ENCODE measurements at regions not wholly inside any gene's neighbourhood (a gene's known extent, or its start where the extent isn't known, plus 50 kb on each side); places are given as distances from the start of the nearest gene placed in this dataset.

GRCh38 chr13:36606060-36606459, 67.8 kb upstream of the SERTM1 start:
- H3K4me3 Mint-ChIP-seq = no peak overlapping the region
- no peaks in the 10 kb centered on the region for H3K27me3 Mint-ChIP-seq (ENCODE audit: low read depth)
- no peak for TF ChIP-seq CTCF (conservative IDR thresholded peaks at IDR 0.05)
- no peak overlapping the region for H3K27ac Mint-ChIP-seq (ENCODE audit: unreplicated experiment)
- H3K36me3 Mint-ChIP-seq (ENCODE audit: low read depth) = no peaks in the 10 kb centered on the region
- no peak for DNase-seq (ENCODE audit: low read depth, low spot score)
- no peaks in the 10 kb centered on the region for H3K4me1 Mint-ChIP-seq
- no peaks in the 10 kb centered on the region for H3K9me3 Mint-ChIP-seq

DNA sequence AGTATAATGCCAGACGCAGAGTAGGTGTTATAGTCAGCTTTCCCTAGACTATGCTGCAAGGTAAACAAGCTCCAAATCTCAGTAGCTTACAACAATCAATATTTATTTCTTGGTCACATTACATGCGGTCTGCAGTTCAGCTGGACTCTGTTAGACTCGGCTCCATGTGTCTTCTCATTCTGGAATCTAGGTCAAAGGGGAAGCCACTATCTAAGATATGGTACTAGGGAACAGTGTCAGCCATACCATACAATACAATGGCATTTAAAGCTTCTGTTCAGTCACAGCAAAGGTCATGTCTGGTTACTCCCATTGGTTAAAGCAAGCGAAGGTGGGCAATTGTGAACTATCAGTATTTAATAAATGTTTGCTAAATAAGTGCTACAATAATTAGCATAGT, 65.3 kb upstream of the SERTM1 start:
- Mint-ChIP-seq H3K27ac (ENCODE audit: unreplicated experiment) (no peak overlapping the region), H3K36me3 (ENCODE audit: low read depth) (no peaks in the 10 kb centered on the region), H3K4me1 (peaks cover 10% of the 10 kb centered on the region), H3K27me3 (ENCODE audit: low read depth) (no peaks in the 10 kb centered on the region), H3K4me3 (no peak overlapping the region), H3K9me3 (no peaks in the 10 kb centered on the region)
- TF ChIP-seq CTCF (conservative IDR thresholded peaks at IDR 0.05) = no peak
- DNase-seq (ENCODE audit: low read depth, low spot score) = no peak

- peaks cover 10% of the 10 kb centered on the region for H3K4me1 Mint-ChIP-seq
Measured at GRCh38 chr13:36612230-36612629, 61.6 kb upstream of the SERTM1 start.

DNA sequence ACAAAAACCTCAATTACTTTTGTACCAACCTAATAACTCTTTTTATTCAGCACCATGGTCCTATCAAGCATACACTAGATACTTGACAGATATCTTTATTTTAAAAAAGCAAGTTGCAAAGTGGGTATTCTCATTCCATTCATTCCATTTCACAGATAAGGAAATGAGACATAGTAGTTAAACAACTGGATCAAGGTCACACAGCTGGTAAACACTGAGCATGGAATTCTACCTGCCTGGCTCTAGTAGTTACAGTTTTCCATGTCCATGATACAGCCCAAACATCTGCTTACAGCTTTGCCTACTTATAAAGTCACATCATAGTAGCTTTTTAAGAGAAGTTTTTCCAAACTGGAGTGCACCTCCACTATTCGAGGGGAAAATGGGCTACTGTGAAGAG, 57.1 kb upstream of the SERTM1 start:
- TF ChIP-seq CTCF (conservative IDR thresholded peaks at IDR 0.05) = no peak
- peaks cover 6% of the 10 kb centered on the region for H3K9me3 Mint-ChIP-seq
- peaks cover 10% of the 10 kb centered on the region for H3K27me3 Mint-ChIP-seq (ENCODE audit: low read depth)
- no peak overlapping the region for H3K4me3 Mint-ChIP-seq
- H3K27ac Mint-ChIP-seq (ENCODE audit: unreplicated experiment) = no peak overlapping the region
- no peak for DNase-seq (ENCODE audit: low read depth, low spot score)
- peaks cover 12% of the 10 kb centered on the region for H3K4me1 Mint-ChIP-seq
- no peaks in the 10 kb centered on the region for H3K36me3 Mint-ChIP-seq (ENCODE audit: low read depth)

More at GRCh38 chr13:36612230-36612629, 61.6 kb upstream of the SERTM1 start:
- DNase-seq (ENCODE audit: low read depth, low spot score) = no peak
- Mint-ChIP-seq H3K9me3 (no peaks in the 10 kb centered on the region), H3K36me3 (ENCODE audit: low read depth) (no peaks in the 10 kb centered on the region), H3K27ac (ENCODE audit: unreplicated experiment) (peak overlapping the region; percentile 30), H3K4me3 (no peak overlapping the region), H3K27me3 (ENCODE audit: low read depth) (peaks cover 8% of the 10 kb centered on the region)
- no peak for TF ChIP-seq CTCF (conservative IDR thresholded peaks at IDR 0.05)

DNA sequence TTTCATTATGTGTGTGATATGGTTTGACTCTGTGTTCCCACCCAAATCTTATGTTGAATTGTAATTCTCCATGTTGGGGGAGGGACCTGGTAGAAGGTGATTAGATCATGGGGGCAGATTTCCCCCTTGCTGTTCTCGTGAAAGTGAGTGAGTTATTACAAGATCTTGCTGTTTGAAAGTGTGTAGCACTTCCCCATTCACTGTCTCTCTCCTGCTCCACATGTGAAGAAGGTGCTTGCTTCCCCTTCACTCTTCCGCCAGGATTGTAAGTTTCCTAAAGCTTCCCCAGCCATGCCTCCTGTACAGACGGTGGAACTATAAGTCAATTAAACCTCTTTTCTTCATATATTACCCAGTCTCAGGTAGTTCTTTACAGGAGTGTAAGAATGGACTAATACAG, 54.3 kb upstream of the SERTM1 start:
- Mint-ChIP-seq H3K27ac (ENCODE audit: unreplicated experiment) (no peak overlapping the region), H3K36me3 (ENCODE audit: low read depth) (no peaks in the 10 kb centered on the region), H3K9me3 (peaks cover 6% of the 10 kb centered on the region), H3K4me3 (no peak overlapping the region), H3K27me3 (ENCODE audit: low read depth) (peaks cover 8% of the 10 kb centered on the region), H3K4me1 (peaks cover 4% of the 10 kb centered on the region)
- no peak for TF ChIP-seq CTCF (conservative IDR thresholded peaks at IDR 0.05)
- DNase-seq (ENCODE audit: low read depth, low spot score) = no peak

Measured in neural crest cell (in vitro differentiated cells).